Astrocyte of the spinal cord (primary cell): ENCODE measurements at regions not wholly inside any gene's neighbourhood (a gene's known extent, or its start where the extent isn't known, plus 50 kb on each side); places are given as distances from the start of the nearest gene placed in this dataset.

Experiments used
- DNase-seq: peaks from one replicate; pipeline ENCODE4 v3.0.0; 2011; ENCODE audit warnings: low read depth, low spot score
- H3K4me3 ChIP-seq: 2 replicates; pipeline ENCODE4 v1.5.1; 2011; ENCODE audit warnings: low read depth, mild to moderate bottlenecking, low read length, moderate library complexity
- in situ Hi-C: cut with HindIII; loops from 2 replicates; pipeline ENCODE4 v1.10.0; 2017; ENCODE audit warnings: low sequenced_read_pairs
- TF ChIP-seq, protein P1 (sequence below): IDR thresholded peaks from 2 replicates; pipeline ENCODE4 v1.5.1; 2012; ENCODE audit warnings: low read depth, mild to moderate bottlenecking, low read length, inconsistent platforms

DNA sequence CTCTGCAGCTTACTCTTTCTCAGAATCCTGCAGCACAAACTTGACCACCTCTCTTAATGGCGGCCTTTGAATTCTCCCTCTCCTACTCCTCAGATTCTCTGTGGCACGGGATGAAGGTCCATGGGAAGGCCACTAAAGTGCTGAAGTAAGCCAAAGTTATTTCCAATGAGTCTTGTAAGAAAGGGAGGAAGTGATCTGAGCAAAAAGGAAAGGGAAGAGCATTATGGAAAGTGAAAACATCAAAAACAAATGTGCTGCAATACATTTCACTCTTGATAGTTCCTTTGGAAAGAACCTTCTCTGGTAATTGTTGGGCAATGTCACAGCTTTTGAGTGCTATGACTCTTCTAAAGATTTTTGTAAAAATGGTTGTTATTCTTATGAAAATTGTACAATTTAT is 54.3 kb upstream of the CAMK2D start:
- TF ChIP-seq, protein P1, sequence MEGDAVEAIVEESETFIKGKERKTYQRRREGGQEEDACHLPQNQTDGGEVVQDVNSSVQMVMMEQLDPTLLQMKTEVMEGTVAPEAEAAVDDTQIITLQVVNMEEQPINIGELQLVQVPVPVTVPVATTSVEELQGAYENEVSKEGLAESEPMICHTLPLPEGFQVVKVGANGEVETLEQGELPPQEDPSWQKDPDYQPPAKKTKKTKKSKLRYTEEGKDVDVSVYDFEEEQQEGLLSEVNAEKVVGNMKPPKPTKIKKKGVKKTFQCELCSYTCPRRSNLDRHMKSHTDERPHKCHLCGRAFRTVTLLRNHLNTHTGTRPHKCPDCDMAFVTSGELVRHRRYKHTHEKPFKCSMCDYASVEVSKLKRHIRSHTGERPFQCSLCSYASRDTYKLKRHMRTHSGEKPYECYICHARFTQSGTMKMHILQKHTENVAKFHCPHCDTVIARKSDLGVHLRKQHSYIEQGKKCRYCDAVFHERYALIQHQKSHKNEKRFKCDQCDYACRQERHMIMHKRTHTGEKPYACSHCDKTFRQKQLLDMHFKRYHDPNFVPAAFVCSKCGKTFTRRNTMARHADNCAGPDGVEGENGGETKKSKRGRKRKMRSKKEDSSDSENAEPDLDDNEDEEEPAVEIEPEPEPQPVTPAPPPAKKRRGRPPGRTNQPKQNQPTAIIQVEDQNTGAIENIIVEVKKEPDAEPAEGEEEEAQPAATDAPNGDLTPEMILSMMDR: no peak
- no peak for DNase-seq
- in situ Hi-C loops: no loop called here
- no peak overlapping the region for H3K4me3 ChIP-seq

DNA sequence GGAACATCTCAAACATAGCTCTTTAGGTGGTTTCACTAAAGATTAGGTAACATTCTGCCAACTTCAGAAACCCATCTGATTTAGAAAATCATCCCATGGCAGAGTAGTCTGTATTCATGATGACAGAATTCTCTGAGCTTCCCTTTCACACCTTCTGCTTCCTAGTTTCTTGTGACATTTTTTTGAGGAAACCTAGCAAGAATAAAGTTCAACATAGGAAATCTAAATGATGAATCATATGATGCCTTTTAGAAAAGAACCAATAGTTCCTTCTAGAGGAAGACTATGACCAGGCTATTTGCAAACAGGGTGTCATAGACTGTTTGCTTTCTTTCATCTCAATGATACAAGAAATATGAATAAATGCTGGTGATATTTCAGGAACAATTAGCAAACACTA is 49.8 kb upstream of the CAMK2D start:
- in situ Hi-C loops: no loop called here
- DNase-seq: no peak
- TF ChIP-seq, protein P1: no peak
- H3K4me3 ChIP-seq: no peak overlapping the region
